NCI-H1436 (cell line): ENCODE measurements at regions not wholly inside any gene's neighbourhood (a gene's known extent, or its start where the extent isn't known, plus 50 kb on each side); places are given as distances from the start of the nearest gene placed in this dataset.

Experiments used
- DNase-seq: peaks from one replicate; lab custom pipeline; 2025; lab: John Stamatoyannopoulos, UW

DNA sequence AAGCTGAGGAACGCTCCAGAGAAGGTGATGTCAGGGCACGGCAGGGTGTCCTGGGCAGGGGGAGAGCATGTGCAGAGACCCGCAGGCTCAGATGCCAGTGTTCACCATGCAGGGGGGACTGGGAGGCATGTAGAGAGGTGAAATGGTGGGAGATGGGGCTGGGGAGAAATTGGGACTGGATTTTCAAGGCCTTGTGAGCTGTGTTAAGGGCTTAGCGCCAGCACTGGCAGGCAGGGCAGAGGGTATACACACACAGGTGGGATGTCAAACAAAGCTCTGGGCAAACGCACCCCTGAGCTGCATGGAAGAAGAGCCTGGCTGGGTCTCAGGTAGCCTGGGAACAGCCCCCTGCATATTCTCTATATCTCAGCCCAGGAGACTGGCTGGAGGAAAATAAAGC lies 282.7 kb downstream of the SHQ1 start:
- no peak for DNase-seq

DNA sequence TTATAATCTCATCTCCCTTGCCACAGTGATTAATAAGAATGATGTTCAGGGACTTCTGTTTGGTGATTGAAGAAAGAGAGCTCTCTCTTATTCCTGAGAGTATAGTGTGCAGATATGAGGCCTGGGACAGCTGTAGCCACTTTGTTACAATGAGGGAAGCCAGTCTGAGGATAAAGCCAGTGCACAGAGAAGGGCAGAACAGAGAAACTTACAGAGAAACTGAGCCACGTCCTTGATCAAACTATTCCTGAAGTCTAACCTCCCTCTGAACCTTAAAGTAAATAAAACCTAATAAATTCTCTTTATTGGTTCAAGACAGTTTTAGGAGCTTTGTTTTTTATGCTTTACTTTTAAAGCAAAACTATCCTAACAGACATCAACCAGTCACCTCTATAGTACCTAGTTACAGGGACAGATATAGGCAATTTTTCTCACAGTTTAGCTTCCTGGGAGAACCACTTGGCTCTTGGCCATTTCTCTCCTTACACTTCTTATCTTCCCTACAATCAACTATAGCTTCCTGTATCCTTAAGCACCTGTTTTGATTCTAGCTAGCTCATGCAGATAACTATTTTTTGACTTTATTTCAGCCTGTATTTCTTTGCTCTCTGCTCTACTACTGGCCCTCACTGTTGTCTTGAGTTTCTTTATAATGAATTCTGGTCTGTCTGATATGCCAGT lies 284.4 kb downstream of the SHQ1 start:
- DNase-seq = no peak

DNA sequence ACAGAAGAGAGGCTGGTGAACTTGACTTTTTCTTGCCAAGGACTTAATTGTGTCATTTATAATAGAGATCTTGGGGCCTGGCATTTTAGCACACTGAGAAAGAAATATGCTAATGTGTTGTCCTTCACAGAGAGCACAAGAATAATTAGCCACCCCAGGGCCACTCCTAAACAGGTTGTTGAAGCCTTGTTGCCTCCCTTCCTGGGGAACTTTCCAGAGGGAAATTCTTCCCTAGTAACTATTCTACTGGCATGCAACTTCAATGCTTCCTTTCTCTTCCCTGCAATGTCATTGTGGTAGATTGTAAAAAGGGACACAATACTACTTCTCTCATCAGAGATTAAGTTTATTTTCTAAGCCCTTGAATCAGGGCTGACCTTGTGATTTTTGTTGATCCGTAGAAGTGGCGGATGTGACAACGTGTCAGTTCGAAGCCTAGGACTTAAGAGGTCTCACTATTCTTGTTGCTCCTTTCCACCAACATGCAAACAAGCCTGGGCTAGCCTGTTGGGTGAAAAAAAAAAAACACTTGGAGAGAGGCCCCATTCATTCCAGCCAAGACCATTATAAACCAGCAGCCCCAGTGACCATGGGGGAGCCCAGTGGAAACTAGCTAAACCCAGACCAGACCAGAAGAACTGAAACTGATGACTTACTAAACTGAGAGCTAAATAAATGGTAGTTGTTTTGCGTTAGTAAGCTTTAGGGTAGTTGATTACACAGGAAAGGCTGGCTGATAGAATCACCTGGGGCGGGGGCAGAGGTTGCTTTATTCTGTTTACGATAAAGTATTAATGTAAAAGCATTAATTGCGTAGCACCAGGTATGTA lies 287.2 kb downstream of the SHQ1 start:
- no peak for DNase-seq

DNA sequence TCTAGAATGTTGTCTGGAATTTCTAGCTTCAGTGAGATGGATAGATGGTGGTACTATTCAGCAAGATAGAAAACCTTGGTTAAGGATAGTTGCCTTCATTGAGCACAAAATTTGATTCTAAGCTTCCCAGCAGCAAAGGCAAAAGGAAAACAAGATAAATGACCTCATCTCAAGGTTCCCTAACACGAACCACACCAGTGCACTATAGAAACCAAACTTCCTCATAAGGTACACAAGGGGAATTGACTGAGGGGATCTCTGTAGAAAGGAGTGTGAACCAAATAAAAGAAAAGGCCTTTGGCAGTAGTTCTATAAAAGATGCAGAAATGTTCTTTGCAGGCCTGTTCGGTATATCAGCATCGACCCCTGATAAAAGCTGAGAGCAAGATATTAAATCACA lies 288.9 kb downstream of the SHQ1 start:
- no peak for DNase-seq

DNA sequence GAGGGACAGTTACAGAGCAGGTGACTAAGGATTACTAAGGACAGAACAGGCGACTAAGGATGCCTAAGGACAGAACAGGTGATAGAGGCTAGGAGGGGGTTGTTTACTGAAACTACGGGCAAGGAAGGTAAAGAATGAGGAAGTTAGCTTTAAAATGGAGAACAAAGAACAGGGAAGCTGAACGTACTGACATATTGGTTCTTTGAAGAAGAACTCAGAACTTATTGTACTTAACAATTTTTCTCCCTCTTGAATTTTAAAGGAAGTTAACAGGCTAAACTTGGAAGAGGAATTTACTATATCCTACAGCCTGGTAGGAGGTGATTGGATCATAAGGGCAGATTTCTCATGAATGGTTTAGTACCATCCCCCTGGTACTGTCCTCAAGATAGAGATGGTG lies 290.2 kb downstream of the SHQ1 start:
- DNase-seq = no peak

DNA sequence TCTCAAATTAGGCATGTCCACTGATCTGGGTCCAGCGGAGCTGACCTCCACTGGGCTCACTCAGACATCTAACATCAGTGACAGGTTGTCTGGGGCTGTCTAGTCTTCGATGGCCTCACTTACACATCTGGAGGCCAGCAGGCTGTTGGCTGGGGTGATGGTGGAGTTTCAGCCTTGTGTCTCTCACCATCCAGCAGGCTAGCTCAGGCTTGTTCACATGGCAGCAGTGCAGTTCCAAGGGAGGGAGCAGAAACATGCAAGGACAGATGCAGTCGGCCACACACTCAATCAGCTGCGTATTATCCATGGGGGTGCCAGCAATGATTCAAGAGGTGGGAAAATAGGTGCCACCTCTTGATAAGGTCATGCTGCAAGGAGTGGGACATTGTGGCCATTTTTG lies 292.5 kb downstream of the SHQ1 start:
- DNase-seq = no peak

DNA sequence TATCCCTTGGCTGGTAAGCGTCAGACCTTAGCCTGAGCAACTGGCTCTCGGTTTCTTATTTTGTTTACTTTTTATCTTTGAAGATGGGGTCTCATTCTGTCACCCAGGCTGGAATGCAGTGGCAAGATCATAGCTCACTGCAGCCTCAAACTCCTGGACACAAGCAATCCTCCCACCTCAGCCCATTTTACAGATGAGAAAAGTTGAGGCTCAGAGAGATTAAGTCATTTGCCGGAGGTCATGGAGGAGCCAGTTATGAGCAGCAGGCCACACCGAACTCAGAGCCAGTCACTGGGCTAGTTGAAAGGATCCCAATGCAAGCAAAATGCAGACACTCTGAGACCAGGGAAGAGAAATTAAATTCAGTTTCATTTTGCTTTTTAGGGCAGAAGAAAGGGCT lies 293.6 kb downstream of the SHQ1 start:
- no peak for DNase-seq

DNA sequence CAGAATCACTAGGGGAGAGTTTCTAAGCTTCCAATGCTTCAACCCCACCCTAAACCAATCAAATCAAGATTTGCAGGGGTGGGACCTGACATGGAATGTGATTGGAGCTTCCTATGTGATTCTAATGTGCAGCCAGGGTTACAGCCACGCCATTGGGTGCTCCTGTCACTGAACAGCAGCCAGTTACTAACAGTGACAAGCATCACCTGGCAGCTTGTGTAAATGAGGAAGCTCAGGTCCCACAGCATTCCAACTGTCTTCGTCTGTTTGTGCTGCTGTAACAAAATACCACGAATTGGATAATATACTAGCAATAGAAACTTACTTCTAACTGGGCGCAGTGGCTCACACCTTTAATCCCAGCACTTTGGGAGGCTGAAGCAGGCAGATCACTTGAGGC lies 294.9 kb downstream of the SHQ1 start:
- no peak for DNase-seq

DNA sequence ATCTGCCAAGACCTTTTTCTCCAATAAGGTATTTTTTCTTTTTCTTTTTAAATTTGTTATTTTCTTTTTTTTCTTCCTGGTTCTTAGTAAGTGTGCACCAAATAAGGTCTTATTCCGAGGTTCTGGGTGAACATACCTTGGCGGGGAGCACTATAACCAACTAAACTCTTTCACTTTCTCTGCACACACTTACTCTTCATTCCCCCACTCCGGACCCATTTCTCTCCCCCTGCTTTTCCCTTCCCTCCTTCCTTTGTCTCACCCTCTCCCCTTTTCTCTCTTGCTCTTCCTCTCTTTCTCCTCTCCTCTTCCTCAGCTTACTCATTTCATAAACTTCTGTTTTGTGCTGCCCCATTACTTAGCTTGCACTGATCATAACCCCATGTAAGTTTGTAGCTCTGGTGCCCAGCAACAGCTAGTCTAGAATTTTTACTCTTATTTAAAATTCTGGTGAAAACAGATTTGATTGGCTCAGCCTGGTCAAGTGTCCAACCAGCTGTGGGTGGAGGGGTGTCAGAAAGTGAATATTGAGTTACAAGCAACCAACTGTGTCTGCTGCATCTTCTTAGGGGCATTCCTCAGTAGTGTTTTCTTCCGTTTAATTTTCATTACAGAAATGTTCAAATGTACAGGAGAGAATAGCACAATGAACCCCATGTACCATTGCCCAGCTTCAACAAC lies 297.5 kb downstream of the SHQ1 start:
- DNase-seq = no peak

DNA sequence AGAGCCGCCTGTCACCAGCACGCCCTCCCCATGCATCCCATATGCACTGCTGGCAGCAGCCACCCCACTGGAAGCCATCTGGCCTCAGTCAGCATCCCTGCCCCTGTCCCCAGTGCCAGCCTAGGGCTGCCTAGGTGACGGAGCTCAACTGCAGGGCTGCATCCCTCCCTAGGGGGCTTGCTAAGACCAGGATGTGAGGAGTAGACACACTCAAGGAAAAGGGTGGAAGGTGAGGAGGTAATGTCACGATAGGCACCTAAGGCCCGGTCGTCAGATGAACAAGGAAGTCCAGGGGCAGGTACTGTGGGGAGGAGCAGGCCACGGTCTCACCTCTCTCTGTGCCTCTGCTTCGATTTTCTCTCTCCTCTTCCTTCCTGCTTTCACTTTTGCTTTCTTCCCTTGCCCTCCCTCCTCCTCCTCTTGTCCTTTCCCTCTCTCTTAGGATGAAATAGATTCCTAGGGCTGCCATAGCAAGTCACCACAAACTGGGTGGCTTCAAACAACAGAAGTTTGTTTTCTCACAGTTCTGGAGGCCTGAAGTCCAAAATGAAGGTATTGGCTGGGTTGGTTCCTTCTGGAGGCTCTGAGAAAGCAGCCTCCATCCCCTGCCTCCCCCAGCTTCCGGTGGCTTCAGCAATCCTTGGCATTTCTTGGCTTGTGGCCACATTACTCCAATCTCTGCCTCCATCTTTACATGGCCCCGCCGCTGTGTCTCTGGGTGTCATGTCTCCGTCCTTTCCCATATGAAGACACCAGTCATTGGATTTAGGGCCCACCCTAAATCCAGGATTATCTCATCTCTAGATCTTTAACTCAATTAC lies 298.3 kb downstream of the SHQ1 start:
- DNase-seq = no peak

DNA sequence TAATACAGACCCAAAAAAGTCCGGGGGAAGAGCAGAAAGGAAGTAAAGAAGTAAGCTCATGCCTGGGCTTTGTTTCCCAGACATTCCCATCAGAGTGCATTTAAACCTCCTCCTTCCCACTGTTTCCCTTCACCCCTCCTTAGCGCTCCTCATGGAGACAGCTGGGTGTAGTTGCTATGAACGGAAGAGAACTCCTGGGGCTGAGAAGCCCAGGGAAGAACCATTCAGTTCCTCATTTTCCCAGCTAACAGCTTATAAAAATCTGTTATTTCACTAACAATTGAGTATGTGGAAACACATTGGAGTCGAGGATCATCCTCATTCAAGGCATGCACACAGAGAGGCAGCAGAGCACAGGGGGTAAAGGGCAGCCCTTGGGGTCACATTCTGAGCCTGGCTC lies 299.3 kb downstream of the SHQ1 start:
- DNase-seq = no peak

DNA sequence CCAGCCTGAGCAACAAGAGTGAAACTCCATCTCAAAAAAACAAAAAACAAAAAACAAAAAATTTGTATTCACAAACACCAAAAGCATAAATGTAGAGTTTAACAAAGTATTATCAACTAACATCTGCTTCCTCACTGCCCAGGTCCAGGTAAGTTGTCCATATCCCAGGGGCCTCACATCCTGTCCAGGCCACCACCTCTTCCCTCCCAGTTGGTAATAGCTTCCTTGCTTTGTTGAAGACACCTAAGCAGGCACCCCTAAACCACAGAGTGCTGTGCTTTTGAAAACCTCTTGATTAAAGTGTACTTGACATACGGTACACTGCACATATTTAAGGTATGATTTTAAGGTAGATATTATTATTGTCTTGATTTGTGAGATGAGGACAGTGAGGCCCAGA lies 299.8 kb downstream of the SHQ1 start:
- DNase-seq = no peak

DNA sequence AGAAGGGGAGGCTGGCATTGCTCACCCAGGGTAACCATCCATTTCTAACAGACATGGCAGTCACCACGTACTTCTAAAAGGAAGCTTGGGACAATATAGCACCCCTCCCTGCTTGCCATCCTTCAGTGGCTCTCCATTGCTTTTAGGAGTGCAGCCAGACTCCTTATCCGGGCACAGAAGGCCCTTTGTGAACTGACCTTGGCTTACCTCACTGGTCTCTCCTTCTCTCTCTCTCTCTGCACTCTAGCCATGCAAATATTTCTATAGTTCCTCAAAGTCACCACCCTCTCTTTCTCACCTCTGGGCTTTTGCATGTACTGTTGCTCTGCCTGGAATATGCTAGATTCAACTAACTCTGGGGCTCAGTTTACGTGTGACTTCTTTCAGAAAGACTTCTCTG lies 301.1 kb downstream of the SHQ1 start:
- DNase-seq = no peak

DNA sequence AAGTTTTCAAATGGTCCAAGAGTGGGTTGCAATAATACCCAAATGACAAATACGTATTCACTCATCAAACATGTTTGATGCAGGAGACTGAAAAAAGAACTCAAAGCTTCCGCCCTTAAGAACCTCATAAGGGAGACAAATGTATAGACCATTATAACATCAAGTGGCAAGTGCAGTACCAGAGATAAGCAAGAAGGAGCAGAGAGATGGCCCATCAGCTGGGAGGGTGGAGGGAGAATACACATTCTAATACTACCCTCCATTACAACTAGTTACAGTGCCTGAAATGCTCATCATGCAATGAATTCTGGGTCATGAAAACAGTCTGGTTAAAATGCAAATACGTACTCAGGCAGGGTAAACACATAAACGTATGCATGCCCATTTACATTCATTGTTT lies 304.0 kb downstream of the SHQ1 start:
- DNase-seq = no peak

DNA sequence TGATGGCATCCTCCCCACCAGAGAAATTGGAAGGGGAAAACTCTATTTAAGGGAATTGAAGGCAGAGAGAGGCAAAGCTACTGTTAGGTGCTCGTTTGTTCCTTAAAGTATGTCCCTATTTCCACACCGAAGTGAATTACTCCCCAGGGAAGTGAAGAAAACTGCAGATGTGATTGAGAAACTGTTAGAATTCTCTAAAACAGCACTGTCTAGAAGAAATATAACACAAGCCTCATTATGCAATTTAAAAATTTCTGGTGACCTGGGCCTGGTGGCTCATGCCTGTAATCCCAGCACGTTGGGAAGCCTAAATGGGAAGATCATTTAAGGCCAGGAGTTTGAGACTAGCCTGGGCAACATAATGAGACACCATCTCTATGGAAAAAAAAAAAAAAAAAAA lies 305.0 kb downstream of the SHQ1 start:
- DNase-seq = no peak

DNA sequence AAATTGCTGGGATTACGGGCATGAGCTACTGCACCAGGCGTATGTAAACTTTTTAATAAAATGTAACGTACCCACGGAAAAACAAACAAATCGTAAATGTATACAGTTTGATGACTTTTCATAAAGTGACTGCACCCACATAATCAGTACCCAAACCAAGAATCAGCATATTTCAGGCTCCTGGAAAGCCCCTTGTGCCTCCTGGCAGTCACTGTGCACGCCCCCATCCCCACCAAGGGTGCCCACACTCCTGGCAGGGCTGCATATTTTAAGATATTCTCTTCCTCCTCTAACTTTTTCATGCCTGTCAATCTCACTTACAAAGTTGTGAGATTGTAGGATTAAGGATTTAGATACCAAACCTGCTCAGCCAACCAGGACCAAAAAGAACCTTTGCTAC lies 305.5 kb downstream of the SHQ1 start:
- no peak for DNase-seq

DNA sequence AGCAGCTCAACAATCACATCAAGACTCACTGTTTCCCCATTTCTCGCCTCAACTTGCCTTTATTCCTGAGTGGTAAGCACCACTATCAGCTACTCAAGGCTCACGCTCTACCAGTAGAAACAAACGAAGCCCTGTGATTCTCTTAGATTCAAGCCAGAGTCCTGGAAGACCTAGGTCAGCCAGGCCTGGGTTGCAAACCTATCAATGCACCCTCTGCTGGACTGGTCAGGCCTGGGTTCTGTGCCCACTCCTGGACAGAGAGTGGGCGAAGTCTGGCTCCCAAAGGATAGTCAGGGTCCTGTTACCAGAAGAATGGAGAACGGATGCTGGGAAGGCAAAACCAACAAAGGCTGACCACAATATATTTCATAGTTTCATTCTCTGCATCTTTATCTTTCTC lies 308.4 kb downstream of the SHQ1 start:
- DNase-seq = no peak

DNA sequence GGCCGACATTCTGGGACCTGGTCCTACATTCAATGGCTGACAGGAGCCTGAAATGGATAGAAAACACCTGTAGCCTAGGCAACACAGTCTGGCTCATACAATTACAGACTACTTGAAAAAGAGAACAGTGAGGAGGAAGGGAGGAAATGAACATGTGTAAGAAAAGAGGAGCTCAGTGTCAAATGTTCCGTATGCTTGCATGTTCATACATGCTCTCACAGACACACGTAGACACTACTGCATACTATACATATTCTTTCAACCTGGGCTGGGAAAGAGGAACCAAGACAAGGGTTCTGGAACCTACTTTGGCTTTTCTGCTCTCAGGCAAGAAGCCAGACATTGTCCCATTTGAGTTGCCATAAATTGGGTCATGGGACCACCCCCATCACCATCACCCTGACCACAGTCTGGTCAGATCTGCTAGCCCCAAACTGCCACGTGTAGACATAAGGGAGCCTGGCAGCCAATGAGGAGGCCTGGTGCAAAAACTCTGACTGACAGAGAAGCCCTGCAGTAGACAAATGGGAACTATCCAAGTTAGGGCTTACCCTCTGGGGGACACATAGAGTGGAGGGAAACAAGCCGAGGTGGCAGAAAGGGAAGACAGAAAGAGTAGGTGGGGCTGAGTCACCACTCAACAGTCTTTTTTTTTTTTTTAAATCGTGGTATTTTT lies 310.0 kb downstream of the SHQ1 start:
- DNase-seq = no peak

DNA sequence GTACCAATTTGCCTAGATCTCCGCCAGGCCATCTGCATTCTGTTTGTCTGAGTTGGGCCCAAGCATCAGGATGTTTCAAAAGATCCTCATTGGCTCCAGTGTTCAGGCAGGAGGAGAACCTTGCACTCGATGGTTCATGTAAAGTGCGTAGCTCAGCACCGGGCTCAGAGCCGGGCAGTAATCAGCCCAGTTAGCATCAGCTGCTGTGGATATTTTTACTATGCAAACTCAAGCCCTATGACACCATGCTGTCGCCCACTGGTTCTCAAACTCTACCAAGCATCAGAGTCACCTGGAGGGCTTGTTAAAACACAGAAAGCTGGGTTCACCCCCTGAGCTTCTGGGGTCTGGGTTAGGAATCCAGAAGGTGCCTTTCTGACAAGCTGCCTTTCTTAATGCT lies 310.8 kb downstream of the SHQ1 start:
- no peak for DNase-seq

DNA sequence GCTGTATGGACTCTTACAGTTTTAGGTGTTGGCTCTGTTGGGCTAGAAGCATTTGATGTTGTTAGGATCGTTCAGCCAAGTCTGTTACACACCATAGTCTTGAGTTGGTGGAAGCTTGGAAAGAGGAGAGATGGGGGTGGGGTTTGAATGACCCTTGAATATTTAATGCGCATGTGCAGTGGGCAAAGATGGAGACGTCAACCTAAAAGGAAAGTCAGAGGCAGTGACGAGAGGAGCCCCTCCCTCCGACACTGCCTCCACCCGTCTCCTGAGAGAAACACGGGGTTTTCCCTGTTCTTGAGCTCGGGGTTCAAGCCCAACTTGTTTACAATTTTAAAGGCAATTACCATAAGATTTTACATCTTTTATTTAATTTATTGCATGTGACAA lies 311.4 kb downstream of the SHQ1 start:
- DNase-seq = no peak

DNA sequence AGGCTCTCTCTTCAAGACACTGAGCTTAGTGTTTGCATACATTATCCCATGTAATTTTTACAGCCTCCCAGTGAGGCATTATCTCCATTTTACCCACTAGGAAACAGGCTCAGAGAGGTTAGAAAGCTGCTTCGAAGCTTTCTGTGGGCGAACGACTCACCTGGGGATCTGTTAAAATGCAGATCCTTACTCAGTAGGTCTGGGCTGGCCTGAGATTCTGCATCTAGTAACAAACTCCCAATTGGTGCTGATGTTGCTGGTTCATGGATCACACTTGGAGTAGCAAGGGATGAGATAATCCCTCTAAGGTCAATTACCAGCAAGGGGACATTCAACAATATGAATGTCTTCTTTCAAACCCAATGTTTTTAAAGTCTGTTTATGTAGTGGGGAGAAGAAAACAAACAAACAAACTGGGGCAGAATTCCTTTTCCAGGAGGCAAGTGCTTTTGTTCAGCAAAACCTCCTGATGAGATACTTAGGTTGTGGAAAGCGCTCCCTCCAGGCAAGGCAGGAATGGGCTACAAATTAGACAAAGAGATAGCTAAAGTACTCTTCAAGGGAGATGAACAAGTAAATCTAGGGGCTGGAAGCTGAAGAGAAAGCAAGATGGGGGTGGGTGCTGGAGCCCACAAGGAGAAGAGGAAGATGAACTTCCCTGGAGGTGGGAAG lies 311.9 kb downstream of the SHQ1 start:
- DNase-seq = no peak
